HG03135 (cell line): ENCODE measurements at regions not wholly inside any gene's neighbourhood (a gene's known extent, or its start where the extent isn't known, plus 50 kb on each side); places are given as distances from the start of the nearest gene placed in this dataset.

Experiments used
- ATAC-seq: cut with Tn5 transposase; IDR thresholded peaks from one replicate; pipeline ENCODE4 v1.9.1; 2021; ENCODE audit warnings: mild to moderate bottlenecking, moderate library complexity; ENCODE audit not compliant: unreplicated experiment

DNA sequence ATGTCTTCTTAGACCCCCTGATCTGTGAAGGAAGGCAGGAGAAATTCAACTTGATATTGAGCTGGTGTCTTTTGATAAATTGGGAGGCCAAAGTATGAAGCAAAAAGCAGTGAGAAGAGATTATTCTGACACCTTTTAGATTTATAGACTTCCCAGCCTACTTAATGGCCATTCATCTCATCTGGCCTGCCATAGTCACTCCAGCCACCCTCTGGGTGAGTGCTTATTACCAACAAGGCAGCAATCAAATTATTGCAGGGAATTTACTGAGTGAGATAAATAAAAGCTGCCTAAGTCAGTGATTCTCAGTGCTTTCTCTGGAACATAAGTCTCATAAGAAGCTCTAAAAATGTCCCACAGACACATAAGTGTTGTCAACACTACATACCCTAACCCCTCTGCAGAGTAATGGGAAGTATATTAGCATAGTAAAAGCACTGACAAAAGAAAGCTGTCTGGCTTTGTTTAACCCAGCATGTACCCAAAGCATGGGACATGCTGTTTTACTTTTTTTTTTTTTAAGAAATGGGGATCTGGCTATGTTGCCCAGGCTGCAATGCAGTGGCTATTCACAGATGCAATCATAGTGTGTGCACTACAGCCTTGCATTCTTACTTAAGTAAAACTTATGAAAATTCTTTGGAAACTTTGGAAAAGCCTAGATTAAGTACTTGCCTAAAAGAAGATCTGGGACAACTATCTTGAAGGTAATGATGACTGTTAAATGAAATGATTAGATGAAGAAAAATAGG lies 725.3 kb downstream of the TUSC7 start:
- ATAC-seq: no peak

DNA sequence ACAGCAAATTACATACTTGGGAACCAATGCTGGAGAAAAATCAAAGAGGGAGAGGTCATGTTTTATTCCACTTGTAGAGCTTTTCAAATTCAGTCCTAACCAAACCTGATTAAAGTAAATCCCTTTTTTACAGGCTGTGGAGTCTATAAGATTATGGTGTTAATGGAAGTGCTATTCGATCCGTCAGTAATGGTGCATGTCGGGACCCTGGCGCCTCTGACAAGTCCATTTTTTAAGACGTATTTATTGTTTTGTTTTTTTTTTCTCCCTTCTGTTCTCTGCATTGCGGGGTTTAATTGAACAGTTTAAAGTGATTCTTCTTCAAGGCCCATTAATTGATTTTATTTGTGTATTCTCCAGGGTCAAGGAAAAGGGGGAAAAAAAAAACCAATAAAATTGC lies 725.9 kb downstream of the TUSC7 start:
- ATAC-seq: no peak

DNA sequence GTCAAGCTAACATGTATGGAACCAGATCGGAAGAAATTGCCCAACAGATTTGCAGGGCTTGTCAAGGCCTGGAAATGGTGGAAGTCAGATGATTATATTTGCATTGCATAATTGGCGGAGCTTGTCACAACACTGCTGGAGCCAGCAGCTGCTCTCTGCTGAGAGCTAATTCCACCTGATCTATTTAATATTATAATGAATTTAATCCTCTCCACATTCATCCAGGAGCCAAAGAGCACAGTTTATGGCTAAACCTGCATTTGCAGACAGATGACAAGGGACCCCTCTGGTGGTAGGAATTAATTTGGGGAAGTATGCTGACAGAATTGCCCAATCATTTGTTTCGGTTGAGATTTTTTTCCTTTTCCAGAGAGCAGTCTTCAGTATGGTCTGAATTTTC lies 730.2 kb downstream of the TUSC7 start:
- no peak for ATAC-seq

DNA sequence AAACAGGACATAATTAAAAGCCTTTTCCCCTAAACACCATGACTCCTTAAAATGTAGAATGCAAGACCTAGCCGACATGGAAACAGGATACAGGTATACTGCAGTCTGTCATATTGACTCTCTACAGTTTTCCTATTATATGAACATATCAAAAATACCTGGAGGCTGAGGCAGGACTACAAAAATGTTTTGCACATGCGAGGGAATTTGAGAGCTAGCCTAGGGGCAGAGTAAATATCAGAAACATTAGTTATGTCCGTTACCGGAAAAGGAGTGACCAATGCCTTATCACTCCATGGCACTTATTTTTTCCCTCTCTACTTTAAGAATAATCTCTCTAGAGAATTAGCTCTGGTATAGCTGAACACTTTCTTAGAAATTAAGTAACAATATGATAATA lies 732.3 kb downstream of the TUSC7 start:
- ATAC-seq: no peak

DNA sequence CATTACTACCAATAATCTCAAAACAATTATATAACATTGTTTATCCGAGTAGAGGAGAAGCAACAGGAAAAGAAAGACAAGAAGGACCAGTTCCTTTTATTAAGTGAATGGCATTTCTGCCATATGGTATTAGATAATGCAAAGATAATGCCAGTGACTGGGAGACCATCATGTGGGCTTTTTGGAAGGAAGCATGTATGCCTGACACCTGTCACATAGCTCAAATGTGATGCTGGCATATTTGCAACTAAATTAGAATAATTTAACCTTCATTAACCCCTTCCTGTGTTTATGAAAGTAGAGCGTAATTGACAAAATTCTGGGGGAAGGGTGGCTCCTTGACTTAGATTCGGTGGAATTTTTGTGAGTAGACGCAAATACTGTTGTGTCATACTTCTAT lies 733.0 kb downstream of the TUSC7 start:
- no peak for ATAC-seq

DNA sequence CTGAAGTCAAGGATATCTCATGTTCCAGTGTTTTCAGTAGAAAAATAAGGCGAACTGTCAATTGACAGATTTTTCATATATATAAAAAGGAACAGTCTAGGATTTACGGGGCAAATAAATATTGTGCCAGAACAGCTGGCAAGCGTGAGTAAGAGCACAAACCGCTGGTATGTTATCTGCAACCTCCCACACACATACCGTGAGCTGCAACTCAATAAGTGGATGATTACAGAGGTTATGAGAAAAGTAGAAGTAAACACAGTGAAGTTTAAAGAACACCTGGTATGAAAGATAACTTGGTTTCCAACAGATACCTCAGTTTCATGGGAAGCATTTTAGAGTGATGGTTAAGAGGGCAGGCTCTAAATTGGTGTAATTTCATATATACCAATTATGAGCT lies 733.4 kb downstream of the TUSC7 start:
- ATAC-seq: no peak

DNA sequence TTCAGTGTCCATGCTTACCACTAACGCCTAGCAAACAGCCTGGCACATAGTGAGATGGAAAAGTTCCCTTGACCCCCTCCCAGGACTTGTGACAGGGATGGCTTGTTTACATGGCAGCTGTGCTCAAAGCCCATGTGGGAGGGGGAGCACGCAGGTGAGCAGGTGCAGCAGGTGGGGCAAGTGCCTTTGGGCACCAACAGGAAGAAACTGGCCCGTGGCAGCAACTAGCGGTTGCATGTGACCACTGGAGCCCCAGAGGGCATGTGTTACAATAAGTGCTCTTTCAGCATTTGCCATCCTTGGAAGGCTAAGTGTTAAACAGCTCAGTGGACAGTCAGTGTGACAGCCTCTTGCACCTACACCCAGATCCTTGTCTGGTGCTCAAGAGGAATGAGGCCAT lies 734.6 kb downstream of the TUSC7 start:
- ATAC-seq: no peak

DNA sequence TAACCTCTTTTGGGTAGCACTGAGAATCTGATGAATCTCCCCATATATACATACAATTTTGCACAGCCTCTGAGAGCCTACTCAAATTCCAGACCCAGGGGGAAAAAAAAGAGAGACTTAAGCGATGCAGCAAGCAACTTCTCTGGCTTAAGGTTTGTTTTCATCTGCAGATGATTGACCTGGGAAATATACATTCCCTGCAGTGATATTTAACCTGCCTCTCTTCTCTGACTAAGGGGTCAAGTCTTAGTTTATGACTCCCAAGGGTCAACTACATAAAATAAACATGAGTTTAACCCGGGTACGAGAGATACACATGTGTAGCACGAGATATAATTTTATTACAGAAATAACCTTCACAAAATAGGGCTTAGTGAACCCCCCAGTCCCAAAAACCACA lies 737.8 kb downstream of the TUSC7 start:
- ATAC-seq: no peak

DNA sequence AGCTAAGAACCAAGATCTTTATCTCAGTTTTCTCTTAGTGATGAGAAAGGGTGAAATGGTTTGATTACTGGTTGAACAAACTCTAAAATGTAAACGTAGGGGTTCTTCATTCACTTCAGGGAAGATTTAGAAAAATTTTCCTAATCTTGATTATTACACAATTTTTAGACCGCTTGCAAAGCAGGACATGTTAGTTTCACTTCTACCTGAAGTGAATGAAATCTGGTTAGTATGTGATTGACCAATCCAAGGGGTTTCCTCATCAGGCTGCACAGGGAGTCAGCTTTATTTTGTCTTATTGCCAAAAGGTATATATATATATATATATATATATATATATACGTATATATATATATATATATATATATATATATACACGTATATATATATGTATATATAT lies 740.4 kb downstream of the TUSC7 start:
- ATAC-seq: no peak

DNA sequence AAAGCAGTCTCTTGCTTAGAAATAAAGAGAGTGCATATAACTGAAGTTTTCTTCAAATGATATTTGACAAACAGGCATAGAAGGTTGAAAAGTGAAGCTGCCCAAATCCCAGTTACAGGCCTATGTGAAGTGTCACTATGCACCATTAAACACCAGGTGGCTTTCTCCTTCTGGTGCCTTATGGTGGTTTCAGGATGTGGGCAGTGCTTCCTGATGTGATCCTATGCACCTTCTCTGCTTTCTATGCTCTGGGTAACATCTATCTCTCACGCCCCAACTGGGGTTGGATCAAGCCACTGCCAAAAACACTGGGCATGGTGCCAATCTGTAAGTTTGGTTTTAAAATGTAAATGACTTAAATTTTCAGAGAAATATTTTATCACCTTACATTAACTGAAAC lies 744.7 kb downstream of the TUSC7 start:
- ATAC-seq: no peak

DNA sequence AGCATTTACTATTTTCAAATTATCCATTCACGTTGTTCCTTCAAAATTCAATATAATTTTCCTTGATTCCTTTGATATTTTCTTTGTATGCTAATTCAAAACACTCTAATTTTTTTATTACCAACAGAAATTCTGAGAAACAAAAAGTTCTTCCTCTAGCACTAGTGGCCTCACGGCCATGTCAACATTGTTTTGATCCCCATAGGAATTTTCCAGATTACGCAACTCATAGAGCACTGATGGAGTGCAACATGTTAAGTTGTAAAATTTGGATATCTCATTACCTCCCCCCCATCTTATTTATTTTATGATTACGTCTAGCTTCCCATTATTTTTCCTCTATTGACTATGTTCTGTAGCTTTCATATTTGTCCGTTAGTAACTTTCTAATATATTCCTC lies 745.3 kb downstream of the TUSC7 start:
- no peak for ATAC-seq

DNA sequence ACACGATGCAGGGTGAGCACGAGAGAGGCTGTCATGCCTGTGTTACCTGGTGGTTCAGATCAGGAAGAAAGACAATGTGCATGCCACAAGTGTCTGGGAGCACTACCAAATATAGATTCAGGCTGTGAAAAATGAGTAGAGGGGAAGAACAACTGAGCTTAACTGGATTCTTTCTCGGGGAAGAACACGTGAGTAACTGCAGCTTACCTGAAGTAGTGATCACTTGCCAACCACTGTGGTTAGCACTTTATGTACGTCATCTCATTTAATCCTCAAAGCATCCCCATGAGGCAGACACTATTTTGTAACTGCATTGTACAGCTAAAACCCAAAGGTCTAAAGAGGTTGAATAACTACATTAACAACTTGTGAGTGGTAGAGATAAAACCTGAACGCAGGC lies 746.2 kb downstream of the TUSC7 start:
- no peak for ATAC-seq

DNA sequence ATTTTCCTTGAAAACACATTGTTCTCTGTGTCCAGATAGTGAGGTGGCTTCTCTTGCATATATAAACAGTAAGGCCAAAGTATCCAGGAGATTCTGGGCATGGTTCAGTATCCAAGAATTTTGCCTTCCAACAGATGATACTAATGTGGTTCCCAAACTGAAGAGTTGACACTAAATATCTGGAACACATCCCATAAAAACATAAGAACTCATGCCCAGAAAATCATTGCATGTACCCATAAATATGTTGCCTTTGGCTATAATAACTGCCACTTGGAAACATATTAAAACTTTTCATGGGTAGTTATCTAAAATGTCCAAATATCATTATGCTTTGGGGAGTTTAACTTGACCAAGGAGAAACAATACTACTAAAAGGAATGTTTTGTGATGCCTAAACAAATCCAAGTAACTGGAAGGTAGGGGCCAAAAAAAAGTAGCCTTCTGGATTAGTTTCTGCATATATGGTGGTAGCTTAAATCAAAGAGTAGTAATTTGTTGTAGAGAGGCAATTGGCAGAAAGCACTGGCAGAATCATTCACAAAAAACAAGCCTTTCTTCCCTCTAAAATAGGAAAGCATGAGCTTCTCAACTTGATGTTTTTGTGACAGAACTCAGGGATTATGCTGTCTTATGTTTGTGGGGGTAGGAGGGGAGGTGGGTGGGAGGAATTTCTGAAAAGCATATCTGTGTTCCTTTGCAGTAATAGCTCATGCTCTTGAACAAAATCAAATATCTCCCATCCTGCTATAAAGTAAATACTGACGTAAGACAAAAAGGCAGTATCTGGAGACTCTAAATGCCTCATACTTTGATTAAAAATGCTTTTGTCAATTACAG lies 753.9 kb downstream of the TUSC7 start:
- no peak for ATAC-seq

DNA sequence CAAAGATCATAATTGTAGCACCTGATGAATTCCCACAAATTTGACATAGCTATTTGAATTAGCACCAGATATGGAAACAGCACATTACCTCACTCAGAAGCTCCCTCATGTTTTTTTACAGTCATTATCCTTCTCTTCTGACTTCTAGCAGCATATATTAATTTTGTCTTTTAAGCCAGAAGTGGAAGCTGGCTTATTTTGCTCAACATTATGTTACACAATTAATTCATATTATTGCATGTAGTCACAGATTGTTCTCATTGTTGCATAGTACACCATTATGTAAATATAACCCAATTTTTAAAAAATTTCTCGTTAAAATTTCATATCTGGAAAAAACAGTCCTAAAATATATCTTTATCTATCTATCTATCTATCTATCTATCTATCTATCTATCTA lies 762.3 kb downstream of the TUSC7 start:
- ATAC-seq: no peak

DNA sequence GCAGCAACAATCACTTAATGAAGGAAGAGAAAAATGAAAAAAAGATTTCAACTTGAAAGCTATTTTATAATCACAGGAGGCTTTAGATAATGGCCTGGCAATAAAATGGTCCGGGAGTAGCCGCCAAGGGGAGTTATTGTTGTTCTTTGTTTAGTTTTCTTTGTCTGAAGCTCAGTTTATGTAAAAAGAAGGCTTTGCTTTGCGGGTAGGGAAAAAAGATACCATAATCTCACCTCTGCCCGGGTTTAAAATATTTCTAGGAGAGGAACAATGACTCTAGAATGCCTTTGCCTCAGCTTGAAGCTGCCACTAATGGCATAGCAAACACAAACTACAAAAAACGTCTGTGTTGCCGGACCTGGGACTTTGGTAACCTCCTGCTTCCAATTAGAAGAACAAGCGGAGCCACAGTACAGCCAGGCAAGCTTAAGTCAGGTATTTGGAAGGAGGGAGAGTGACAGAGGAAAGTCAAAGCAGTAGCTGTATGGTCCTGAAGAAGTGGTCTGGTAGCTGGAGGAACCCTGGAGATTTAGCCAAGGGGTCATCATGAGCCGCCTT lies 764.5 kb downstream of the TUSC7 start:
- ATAC-seq: no peak

DNA sequence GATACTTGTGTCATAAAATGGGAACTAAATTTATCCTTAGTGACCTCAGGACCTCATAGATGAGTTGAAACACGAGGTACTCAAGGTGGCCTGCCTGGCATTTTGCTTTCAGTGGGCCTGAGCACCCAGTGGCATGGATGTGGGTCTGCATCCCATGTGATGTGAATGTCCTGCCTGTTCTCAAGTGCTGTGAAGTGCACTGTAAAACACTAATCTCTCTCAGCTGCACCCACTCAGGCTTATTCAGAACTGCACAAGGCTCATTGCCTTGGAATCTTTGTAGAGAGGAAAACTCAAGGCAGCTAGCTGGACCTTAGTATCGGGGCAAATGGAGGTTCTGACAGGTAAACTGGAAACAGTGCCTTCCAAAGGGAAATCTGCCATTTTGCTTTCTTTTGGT lies 767.0 kb downstream of the TUSC7 start:
- no peak for ATAC-seq

DNA sequence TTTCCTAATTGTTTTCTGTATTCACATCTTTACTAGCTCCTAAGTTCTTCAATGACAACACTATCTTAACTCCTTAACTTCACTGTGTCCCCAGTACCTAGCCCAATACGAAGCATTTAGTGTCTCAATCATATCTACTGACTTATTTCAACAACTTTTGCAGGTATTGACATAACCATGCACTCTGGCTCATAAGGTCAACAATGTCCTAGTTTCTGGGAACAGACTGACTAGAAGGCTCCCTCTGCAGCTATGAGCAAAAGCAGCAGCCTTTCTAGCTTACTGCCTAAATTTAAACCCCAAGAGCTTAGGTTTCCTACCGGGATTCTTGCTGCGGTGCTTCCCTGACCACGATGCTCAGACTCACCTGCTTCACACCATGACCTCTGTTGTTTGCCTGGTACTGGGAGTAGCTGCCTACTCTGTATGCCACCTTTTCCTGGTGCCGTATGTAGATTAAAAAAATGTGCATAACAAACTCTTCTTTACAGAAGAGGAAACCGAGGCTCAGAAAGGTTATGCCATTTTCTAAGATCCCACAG lies 767.7 kb downstream of the TUSC7 start:
- ATAC-seq: no peak

DNA sequence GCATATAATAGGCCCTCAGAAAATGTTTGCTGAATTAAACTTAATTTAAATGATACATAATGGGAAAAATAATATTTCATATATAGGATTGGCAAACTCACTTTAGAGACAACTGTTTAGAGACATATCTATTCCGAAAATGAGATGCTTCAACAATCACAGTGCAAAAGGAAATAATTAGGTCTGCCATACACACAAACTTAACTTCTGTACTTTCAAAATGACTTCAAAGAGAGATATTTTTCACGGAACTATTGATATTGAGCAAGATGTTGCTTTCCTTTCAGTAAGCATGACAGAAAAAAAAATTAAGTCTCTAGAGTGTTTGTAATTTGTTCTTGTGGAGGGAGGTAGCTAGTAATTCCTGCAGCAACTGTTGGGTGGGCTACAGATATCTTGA lies 769.5 kb downstream of the TUSC7 start:
- no peak for ATAC-seq

DNA sequence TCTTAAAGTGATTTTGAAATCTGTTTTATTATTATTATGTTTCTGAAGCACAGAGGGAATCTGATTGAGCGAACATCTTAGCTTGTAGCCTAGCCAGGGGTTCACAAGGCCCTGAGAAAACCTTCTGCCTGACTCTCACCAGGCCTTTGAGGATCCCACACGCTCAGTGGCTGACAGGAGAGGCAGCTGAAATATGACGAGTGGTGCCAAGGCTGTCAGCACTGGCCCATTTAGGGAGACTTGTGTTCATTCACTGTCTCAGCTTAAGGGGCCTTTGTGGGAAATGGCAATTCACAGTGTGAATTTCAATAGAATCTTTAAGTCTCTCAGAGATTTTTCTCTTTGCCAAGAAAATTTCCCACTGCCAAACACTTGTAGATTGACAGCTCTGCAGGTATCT lies 770.9 kb downstream of the TUSC7 start:
- no peak for ATAC-seq

DNA sequence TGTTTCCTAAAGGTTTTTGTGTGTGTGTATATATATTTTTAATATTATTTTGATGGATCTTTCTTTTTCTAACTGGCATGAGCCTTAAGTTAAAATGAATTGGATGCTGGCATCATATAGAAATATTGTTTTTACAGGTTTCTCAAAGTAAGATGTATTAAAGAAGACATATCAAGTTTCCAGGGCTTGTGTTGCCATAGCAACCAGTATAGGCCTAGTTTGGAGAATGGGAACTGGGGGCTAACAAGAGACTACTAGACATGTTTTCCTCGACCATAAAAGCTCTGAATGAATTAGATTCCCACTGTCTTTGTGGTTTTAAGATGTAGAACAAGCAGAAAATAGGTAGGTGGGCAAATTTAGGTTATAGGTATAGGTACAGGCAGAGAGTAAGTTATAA lies 771.4 kb downstream of the TUSC7 start:
- ATAC-seq: no peak

DNA sequence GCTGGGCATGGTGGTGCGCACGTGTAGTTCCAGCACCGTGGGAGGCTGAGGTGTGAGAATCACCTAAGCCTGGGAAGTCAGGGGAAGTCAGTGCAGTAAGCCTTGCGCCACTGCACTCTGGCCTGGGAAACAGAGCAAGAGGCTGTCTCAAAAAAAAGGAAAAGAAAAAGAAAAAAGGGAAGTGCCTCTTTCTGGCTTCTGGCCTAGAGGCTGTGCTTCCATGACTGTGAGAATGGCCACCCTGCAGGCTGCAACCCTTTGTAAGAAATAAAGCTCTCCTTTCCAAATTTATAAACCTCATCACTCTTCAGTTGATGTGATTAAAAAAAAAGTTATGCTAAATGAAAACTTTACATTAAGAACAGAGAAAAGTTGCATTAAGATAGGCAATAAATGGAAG lies 774.3 kb downstream of the TUSC7 start:
- ATAC-seq: no peak

DNA sequence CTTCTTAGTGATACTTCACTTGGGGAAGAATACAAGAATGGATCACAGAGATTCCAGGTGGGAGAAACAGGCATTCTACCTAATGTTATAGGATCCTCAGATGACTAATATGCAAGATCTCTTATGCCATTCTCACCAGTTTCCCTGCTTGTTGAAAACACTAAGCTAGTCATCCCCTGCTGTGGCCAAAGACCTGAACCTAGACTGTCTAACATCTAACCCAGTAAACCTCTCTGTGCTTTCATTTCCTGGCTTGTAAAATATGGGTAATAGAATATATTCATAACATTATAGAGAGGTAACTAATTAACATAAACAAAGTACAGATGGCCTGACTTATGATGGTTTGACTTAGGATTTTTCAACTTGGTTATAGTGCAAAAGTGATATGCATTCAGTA lies 776.3 kb downstream of the TUSC7 start:
- no peak for ATAC-seq
